ENCODE measurements at regions not wholly inside any gene's neighbourhood (a gene's known extent, or its start where the extent isn't known, plus 50 kb on each side); places are given as distances from the start of the nearest gene placed in this dataset.

- H3K9me3 ChIP-seq (ENCODE audit: control insufficient read depth in 2 of 2, insufficient read depth in 1 of 2, low read depth in 1 of 2, low read length in 1 of 2), result no peaks in the 10 kb centered on the region
- no peaks in the 10 kb centered on the region for H3K27me3 ChIP-seq (ENCODE audit: control insufficient read depth in 3 of 3, insufficient read depth in 3 of 3, low read length in 3 of 3)
- H3K4me1 ChIP-seq (ENCODE audit: control insufficient read depth in 3 of 3, insufficient read depth in 2 of 3, low read depth in 1 of 3, low read length in 2 of 3), result no peaks in the 10 kb centered on the region
- WGBS, 3 donors, result 82 to 90% (median 90%) methylated on average over 2 of the region's 2 CpGs
- FAIRE-seq, result no peak
- no peak for DNase-seq
- no peaks in the 10 kb centered on the region for H3K36me3 ChIP-seq (ENCODE audit: control insufficient read depth in 3 of 3, insufficient read depth in 2 of 3, low read depth in 1 of 3, low read length in 3 of 3)
- no peak overlapping the region for H3K4me3 ChIP-seq (ENCODE audit: low read depth in 1 of 3, low read length in 3 of 3)
- no peak overlapping the region for H3K27ac ChIP-seq (ENCODE audit: low read depth in 1 of 3, low read length in 2 of 3)
Measured at GRCh38 chr13:37412241-37412921, 186.2 kb downstream of the POSTN start.

GRCh38 chr13:37410316-37410715 is 188.3 kb downstream of the POSTN start:
- Histone ChIP-seq H3K36me3 (ENCODE audit: control insufficient read depth in 3 of 3, insufficient read depth in 2 of 3, low read depth in 1 of 3, low read length in 3 of 3) (no peaks in the 10 kb centered on the region), H3K27ac (ENCODE audit: low read depth in 1 of 3, low read length in 2 of 3) (no peak overlapping the region), H3K27me3 (ENCODE audit: control insufficient read depth in 3 of 3, insufficient read depth in 3 of 3, low read length in 3 of 3) (no peaks in the 10 kb centered on the region), H3K4me3 (ENCODE audit: low read depth in 1 of 3, low read length in 3 of 3) (no peak overlapping the region), H3K4me1 (ENCODE audit: control insufficient read depth in 3 of 3, insufficient read depth in 2 of 3, low read depth in 1 of 3, low read length in 2 of 3) (no peaks in the 10 kb centered on the region), H3K9me3 (ENCODE audit: control insufficient read depth in 2 of 2, insufficient read depth in 1 of 2, low read depth in 1 of 2, low read length in 1 of 2) (no peaks in the 10 kb centered on the region)
- FAIRE-seq, result no peak
- 68 to 74% (median 72%) methylated on average over 6 of the region's 6 CpGs for WGBS, 3 donors
- no peak for DNase-seq

- no peaks in the 10 kb centered on the region for H3K9me3 ChIP-seq (ENCODE audit: control insufficient read depth in 2 of 2, insufficient read depth in 1 of 2, low read depth in 1 of 2, low read length in 1 of 2)
- H3K4me3 ChIP-seq (ENCODE audit: low read depth in 1 of 3, low read length in 3 of 3), result no peak overlapping the region
- no peak overlapping the region for H3K27ac ChIP-seq (ENCODE audit: low read depth in 1 of 3, low read length in 2 of 3)
- H3K27me3 ChIP-seq (ENCODE audit: control insufficient read depth in 3 of 3, insufficient read depth in 3 of 3, low read length in 3 of 3), result no peaks in the 10 kb centered on the region
- no peaks in the 10 kb centered on the region for H3K4me1 ChIP-seq (ENCODE audit: control insufficient read depth in 3 of 3, insufficient read depth in 2 of 3, low read depth in 1 of 3, low read length in 2 of 3)
- DNase-seq, result no peak
- FAIRE-seq, result no peak
- H3K36me3 ChIP-seq (ENCODE audit: control insufficient read depth in 3 of 3, insufficient read depth in 2 of 3, low read depth in 1 of 3, low read length in 3 of 3), result no peaks in the 10 kb centered on the region
Measured at GRCh38 chr13:37409756-37410155, 188.8 kb downstream of the POSTN start.

GRCh38 chr13:37407156-37407555 is 191.4 kb downstream of the POSTN start:
- Histone ChIP-seq H3K27me3 (ENCODE audit: control insufficient read depth in 3 of 3, insufficient read depth in 3 of 3, low read length in 3 of 3) (no peaks in the 10 kb centered on the region), H3K4me1 (ENCODE audit: control insufficient read depth in 3 of 3, insufficient read depth in 2 of 3, low read depth in 1 of 3, low read length in 2 of 3) (no peaks in the 10 kb centered on the region), H3K9me3 (ENCODE audit: control insufficient read depth in 2 of 2, insufficient read depth in 1 of 2, low read depth in 1 of 2, low read length in 1 of 2) (no peaks in the 10 kb centered on the region), H3K36me3 (ENCODE audit: control insufficient read depth in 3 of 3, insufficient read depth in 2 of 3, low read depth in 1 of 3, low read length in 3 of 3) (no peaks in the 10 kb centered on the region), H3K27ac (ENCODE audit: low read depth in 1 of 3, low read length in 2 of 3) (no peak overlapping the region), H3K4me3 (ENCODE audit: low read depth in 1 of 3, low read length in 3 of 3) (no peak overlapping the region)
- WGBS, 3 donors, result 75 to 87% (median 81%) methylated on average over 4 of the region's 4 CpGs
- FAIRE-seq, result no peak
- no peak for DNase-seq

- Histone ChIP-seq H3K27ac (ENCODE audit: low read depth in 1 of 3, low read length in 2 of 3) (no peak overlapping the region), H3K4me1 (ENCODE audit: control insufficient read depth in 3 of 3, insufficient read depth in 2 of 3, low read depth in 1 of 3, low read length in 2 of 3) (no peaks in the 10 kb centered on the region), H3K36me3 (ENCODE audit: control insufficient read depth in 3 of 3, insufficient read depth in 2 of 3, low read depth in 1 of 3, low read length in 3 of 3) (no peaks in the 10 kb centered on the region), H3K9me3 (ENCODE audit: control insufficient read depth in 2 of 2, insufficient read depth in 1 of 2, low read depth in 1 of 2, low read length in 1 of 2) (no peaks in the 10 kb centered on the region), H3K4me3 (ENCODE audit: low read depth in 1 of 3, low read length in 3 of 3) (no peak overlapping the region), H3K27me3 (ENCODE audit: control insufficient read depth in 3 of 3, insufficient read depth in 3 of 3, low read length in 3 of 3) (no peaks in the 10 kb centered on the region)
- no peak for DNase-seq
- WGBS, 3 donors, result 39 to 67% (median 50%) methylated on average over 1 of the region's 1 CpG
- no peak for FAIRE-seq
Measured at GRCh38 chr13:37406031-37406430, 192.5 kb downstream of the POSTN start.

- FAIRE-seq (no peak), DNase-seq (no peak)
- Histone ChIP-seq H3K36me3 (ENCODE audit: control insufficient read depth in 3 of 3, insufficient read depth in 2 of 3, low read depth in 1 of 3, low read length in 3 of 3) (no peaks in the 10 kb centered on the region), H3K27me3 (ENCODE audit: control insufficient read depth in 3 of 3, insufficient read depth in 3 of 3, low read length in 3 of 3) (no peaks in the 10 kb centered on the region), H3K9me3 (ENCODE audit: control insufficient read depth in 2 of 2, insufficient read depth in 1 of 2, low read depth in 1 of 2, low read length in 1 of 2) (no peaks in the 10 kb centered on the region), H3K27ac (ENCODE audit: low read depth in 1 of 3, low read length in 2 of 3) (no peak overlapping the region), H3K4me1 (ENCODE audit: control insufficient read depth in 3 of 3, insufficient read depth in 2 of 3, low read depth in 1 of 3, low read length in 2 of 3) (no peaks in the 10 kb centered on the region), H3K4me3 (ENCODE audit: low read depth in 1 of 3, low read length in 3 of 3) (no peak overlapping the region)
- WGBS, 3 donors, result 55 to 59% (median 56%) methylated on average over 7 of the region's 7 CpGs
Measured at GRCh38 chr13:37403776-37404527, 194.6 kb downstream of the POSTN start.

- Histone ChIP-seq H3K4me3 (ENCODE audit: low read depth in 1 of 3, low read length in 3 of 3) (no peak overlapping the region), H3K27me3 (ENCODE audit: control insufficient read depth in 3 of 3, insufficient read depth in 3 of 3, low read length in 3 of 3) (no peaks in the 10 kb centered on the region), H3K36me3 (ENCODE audit: control insufficient read depth in 3 of 3, insufficient read depth in 2 of 3, low read depth in 1 of 3, low read length in 3 of 3) (no peaks in the 10 kb centered on the region), H3K9me3 (ENCODE audit: control insufficient read depth in 2 of 2, insufficient read depth in 1 of 2, low read depth in 1 of 2, low read length in 1 of 2) (no peaks in the 10 kb centered on the region), H3K4me1 (ENCODE audit: control insufficient read depth in 3 of 3, insufficient read depth in 2 of 3, low read depth in 1 of 3, low read length in 2 of 3) (no peaks in the 10 kb centered on the region), H3K27ac (ENCODE audit: low read depth in 1 of 3, low read length in 2 of 3) (no peak overlapping the region)
- FAIRE-seq (no peak), DNase-seq (no peak)
Measured at GRCh38 chr13:37401721-37402120, 196.8 kb downstream of the POSTN start.

- no peaks in the 10 kb centered on the region for H3K27me3 ChIP-seq (ENCODE audit: control insufficient read depth in 3 of 3, insufficient read depth in 3 of 3, low read length in 3 of 3)
- FAIRE-seq, result no peak
- H3K4me3 ChIP-seq (ENCODE audit: low read depth in 1 of 3, low read length in 3 of 3), result no peak overlapping the region
- DNase-seq, result no peak
- no peaks in the 10 kb centered on the region for H3K36me3 ChIP-seq (ENCODE audit: control insufficient read depth in 3 of 3, insufficient read depth in 2 of 3, low read depth in 1 of 3, low read length in 3 of 3)
- no peaks in the 10 kb centered on the region for H3K4me1 ChIP-seq (ENCODE audit: control insufficient read depth in 3 of 3, insufficient read depth in 2 of 3, low read depth in 1 of 3, low read length in 2 of 3)
- WGBS, 3 donors, result 74 to 90% (median 76%) methylated on average over 3 of the region's 3 CpGs
- no peaks in the 10 kb centered on the region for H3K9me3 ChIP-seq (ENCODE audit: control insufficient read depth in 2 of 2, insufficient read depth in 1 of 2, low read depth in 1 of 2, low read length in 1 of 2)
- H3K27ac ChIP-seq (ENCODE audit: low read depth in 1 of 3, low read length in 2 of 3), result no peak overlapping the region
Measured at GRCh38 chr13:37397535-37397934, 201.0 kb downstream of the POSTN start.

- no peak for FAIRE-seq
- Histone ChIP-seq H3K27ac (ENCODE audit: low read depth in 1 of 3, low read length in 2 of 3) (no peak overlapping the region), H3K36me3 (ENCODE audit: control insufficient read depth in 3 of 3, insufficient read depth in 2 of 3, low read depth in 1 of 3, low read length in 3 of 3) (no peaks in the 10 kb centered on the region), H3K27me3 (ENCODE audit: control insufficient read depth in 3 of 3, insufficient read depth in 3 of 3, low read length in 3 of 3) (no peaks in the 10 kb centered on the region), H3K4me1 (ENCODE audit: control insufficient read depth in 3 of 3, insufficient read depth in 2 of 3, low read depth in 1 of 3, low read length in 2 of 3) (no peaks in the 10 kb centered on the region), H3K4me3 (ENCODE audit: low read depth in 1 of 3, low read length in 3 of 3) (no peak overlapping the region), H3K9me3 (ENCODE audit: control insufficient read depth in 2 of 2, insufficient read depth in 1 of 2, low read depth in 1 of 2, low read length in 1 of 2) (no peaks in the 10 kb centered on the region)
- 80 to 94% (median 93%) methylated on average over 3 of the region's 3 CpGs for WGBS, 3 donors
- DNase-seq, result no peak
Measured at GRCh38 chr13:37395544-37395943, 203.0 kb downstream of the POSTN start.
